ENCODE measurements at regions not wholly inside any gene's neighbourhood (a gene's known extent, or its start where the extent isn't known, plus 50 kb on each side); places are given as distances from the start of the nearest gene placed in this dataset.

GRCh38 chr2:16124881-16125613 is 184.7 kb downstream of the MYCN start:
- CTCF ChIA-PET = no interaction called here
- TF ChIP-seq FOXK2 (IDR thresholded peaks at IDR 0.05) (no peak), BHLHE40 (IDR thresholded peaks at IDR 0.05; ENCODE audit: borderline replicate concordance) (no peak), ELF4 (IDR thresholded peaks at IDR 0.05) (no peak), HDGF (IDR thresholded peaks at IDR 0.05; ENCODE audit: borderline replicate concordance) (no peak), PKNOX1 (IDR thresholded peaks at IDR 0.05) (no peak), FOXA1 (IDR thresholded peaks at IDR 0.05) (no peak), SUZ12 (IDR thresholded peaks at IDR 0.05) (no peak), NFRKB (IDR thresholded peaks at IDR 0.05) (no peak), ARNT (IDR thresholded peaks at IDR 0.05) (no peak), L3MBTL2 (conservative IDR thresholded peaks at IDR 0.05) (no peak), LEF1 (IDR thresholded peaks at IDR 0.05; ENCODE audit: borderline replicate concordance) (no peak), ZNF384 (IDR thresholded peaks at IDR 0.05) (no peak), TARDBP (IDR thresholded peaks at IDR 0.05) (no peak), SP1 (IDR thresholded peaks at IDR 0.05) (no peak), FOXM1 (IDR thresholded peaks at IDR 0.05; ENCODE audit: borderline replicate concordance) (no peak), CTBP1 (IDR thresholded peaks at IDR 0.05; ENCODE audit: borderline replicate concordance) (no peak)
- no peak for DNase-seq (ENCODE audit: extremely low spot score)
- POLR2A ChIA-PET = no interaction called here

DNA sequence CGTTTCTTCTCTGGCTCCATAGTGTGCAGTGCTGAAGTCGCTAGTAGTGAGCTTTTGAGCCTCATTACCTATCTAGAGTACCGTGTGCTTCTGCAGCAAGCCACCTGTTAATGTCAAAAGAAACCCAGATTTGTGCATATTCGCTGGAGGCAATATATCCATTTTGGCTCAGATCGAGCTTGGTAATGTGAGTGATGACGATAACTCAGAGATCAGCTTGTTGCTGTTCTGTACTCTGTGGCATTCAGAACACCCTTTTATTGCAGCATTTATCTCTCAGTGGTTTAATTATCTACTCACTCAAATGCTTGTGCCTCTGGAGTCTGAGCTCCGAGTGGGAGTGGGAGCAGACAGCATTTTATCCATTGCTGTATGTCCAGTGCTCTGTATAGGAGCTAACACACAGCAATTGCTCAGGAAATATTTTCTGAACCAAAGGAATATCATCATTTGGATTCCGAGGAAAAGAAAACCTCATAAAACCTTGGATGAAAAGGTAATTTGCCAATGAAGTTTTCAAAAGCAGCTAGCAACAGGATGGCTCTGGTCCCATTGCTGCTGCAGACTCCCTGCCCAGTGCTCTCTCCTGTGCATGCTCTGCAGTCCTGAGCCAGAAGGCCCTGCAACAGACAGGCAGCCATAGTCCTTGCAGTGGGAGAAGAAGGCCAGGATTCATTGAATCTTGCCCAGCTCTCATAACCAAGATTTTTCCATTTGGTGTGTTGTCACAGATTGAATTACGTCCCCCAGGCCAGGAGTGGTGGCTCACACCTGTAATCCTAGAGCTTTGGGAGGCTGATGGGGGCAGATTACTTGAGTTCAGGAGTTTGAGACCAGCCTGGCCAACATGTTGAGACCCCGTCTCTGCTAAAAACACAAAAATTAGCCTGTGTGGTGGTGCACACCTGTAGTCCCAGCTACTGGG is 183.8 kb downstream of the MYCN start:
- TF ChIP-seq L3MBTL2 (conservative IDR thresholded peaks at IDR 0.05) (no peak), CTBP1 (IDR thresholded peaks at IDR 0.05; ENCODE audit: borderline replicate concordance) (no peak), FOXA1 (IDR thresholded peaks at IDR 0.05) (no peak), LEF1 (IDR thresholded peaks at IDR 0.05; ENCODE audit: borderline replicate concordance) (no peak), BHLHE40 (IDR thresholded peaks at IDR 0.05; ENCODE audit: borderline replicate concordance) (no peak), PKNOX1 (IDR thresholded peaks at IDR 0.05) (no peak), FOXM1 (IDR thresholded peaks at IDR 0.05; ENCODE audit: borderline replicate concordance) (no peak), SUZ12 (IDR thresholded peaks at IDR 0.05) (no peak), FOXK2 (IDR thresholded peaks at IDR 0.05) (no peak), TARDBP (IDR thresholded peaks at IDR 0.05) (no peak), SP1 (IDR thresholded peaks at IDR 0.05) (no peak), NFRKB (IDR thresholded peaks at IDR 0.05) (no peak), HDGF (IDR thresholded peaks at IDR 0.05; ENCODE audit: borderline replicate concordance) (no peak), ARNT (IDR thresholded peaks at IDR 0.05) (no peak), ZNF384 (IDR thresholded peaks at IDR 0.05) (no peak)
- ChIA-PET POLR2A (no interaction called here), CTCF (no interaction called here)
- DNase-seq (ENCODE audit: extremely low spot score) = no peak

GRCh38 chr2:16123421-16123820 is 183.1 kb downstream of the MYCN start:
- ChIA-PET POLR2A (no interaction called here), CTCF (no interaction called here)
- no peak for DNase-seq (ENCODE audit: extremely low spot score)
- TF ChIP-seq HDGF (IDR thresholded peaks at IDR 0.05; ENCODE audit: borderline replicate concordance) = no peak

- POLR2A ChIA-PET = no interaction called here
- CTCF ChIA-PET = no interaction called here
- no peak for DNase-seq (ENCODE audit: extremely low spot score)
- no peak for TF ChIP-seq LEF1 (IDR thresholded peaks at IDR 0.05; ENCODE audit: borderline replicate concordance)
- no peak for TF ChIP-seq NFRKB (IDR thresholded peaks at IDR 0.05)
- TF ChIP-seq HDGF (IDR thresholded peaks at IDR 0.05; ENCODE audit: borderline replicate concordance) = no peak
- no peak for TF ChIP-seq CTBP1 (IDR thresholded peaks at IDR 0.05; ENCODE audit: borderline replicate concordance)
- TF ChIP-seq FOXM1 (IDR thresholded peaks at IDR 0.05; ENCODE audit: borderline replicate concordance) = no peak
- TF ChIP-seq SP1 (IDR thresholded peaks at IDR 0.05) = no peak
- no peak for TF ChIP-seq TARDBP (IDR thresholded peaks at IDR 0.05)
- TF ChIP-seq FOXA1 (IDR thresholded peaks at IDR 0.05) = no peak
- no peak for TF ChIP-seq FOXK2 (IDR thresholded peaks at IDR 0.05)
- no peak for TF ChIP-seq ZNF384 (IDR thresholded peaks at IDR 0.05)
- TF ChIP-seq L3MBTL2 (conservative IDR thresholded peaks at IDR 0.05) = no peak
- no peak for TF ChIP-seq ELF4 (IDR thresholded peaks at IDR 0.05)
- no peak for TF ChIP-seq SUZ12 (IDR thresholded peaks at IDR 0.05)
- TF ChIP-seq BHLHE40 (IDR thresholded peaks at IDR 0.05; ENCODE audit: borderline replicate concordance) = no peak
- no peak for TF ChIP-seq ARNT (IDR thresholded peaks at IDR 0.05)
- no peak for TF ChIP-seq PKNOX1 (IDR thresholded peaks at IDR 0.05)
Observed at GRCh38 chr2:16122556-16122955, 182.2 kb downstream of the MYCN start.

- POLR2A ChIA-PET = no interaction called here
- DNase-seq (ENCODE audit: extremely low spot score) = no peak
- TF ChIP-seq HDGF (IDR thresholded peaks at IDR 0.05; ENCODE audit: borderline replicate concordance) (no peak), L3MBTL2 (conservative IDR thresholded peaks at IDR 0.05) (no peak), TARDBP (IDR thresholded peaks at IDR 0.05) (no peak)
- CTCF ChIA-PET = no interaction called here
Observed at GRCh38 chr2:16121986-16122390, 181.6 kb downstream of the MYCN start.
